Heart right ventricle (tissue), 16 donors: ENCODE measurements at regions not wholly inside any gene's neighbourhood (a gene's known extent, or its start where the extent isn't known, plus 50 kb on each side); places are given as distances from the start of the nearest gene placed in this dataset.

Experiments used
- ATAC-seq, 8 donors: fragments of 200-7000 bp; cut with Tn5 transposase; one replicate each; pipeline ENCODE4 v1.9.1; 2020; ENCODE audit warnings: mild to moderate bottlenecking in 8 of 8, moderate library complexity in 8 of 8, moderate number of reproducible peaks in 1 of 8
- DNase-seq, 2 donors: peaks; one replicate each; pipeline ENCODE4 v3.0.0-alpha.2; 2020
- H3K27ac ChIP-seq, 10 donors: fragments of 200-600 bp; sonication (generic) in 2 of 10; one replicate each; pipeline versions ENCODE4 v1.5.0 to v1.8.0; 2020 to 2022; ENCODE audit warnings: mild to moderate bottlenecking in 3 of 10
- H3K27me3 ChIP-seq, 7 donors: fragments of 200-600 bp; one replicate each; pipeline ENCODE4 v1.8.0; 2021 to 2022; ENCODE audit warnings: mild to moderate bottlenecking in 2 of 7
- H3K36me3 ChIP-seq, 9 donors: fragments of 200-600 bp; sonication (generic) in 1 of 9; one replicate each; pipeline versions ENCODE4 v1.5.0 to v1.8.0; 2020 to 2022; ENCODE audit warnings: mild to moderate bottlenecking in 2 of 9
- H3K4me1 ChIP-seq, 9 donors: fragments of 200-600 bp; sonication (generic) in 1 of 9; one replicate each; pipeline versions ENCODE4 v1.5.0 to v1.8.0; 2020 to 2022; ENCODE audit warnings: mild to moderate bottlenecking in 4 of 9
- H3K4me3 ChIP-seq, 10 donors: fragments of 200-600 bp; sonication (generic) in 2 of 10; one replicate each; pipeline versions ENCODE4 v1.5.0 to v1.8.0; 2020 to 2022; ENCODE audit warnings: mild to moderate bottlenecking in 7 of 10, moderate library complexity in 2 of 10
- H3K9me3 ChIP-seq, 11 donors: fragments of 200-600 bp in 10 of 11; sonication (generic) in 2 of 11; one replicate each; pipeline versions ENCODE4 v1.5.0 to v1.8.0; 2013 to 2022; ENCODE audit warnings: mild to moderate bottlenecking in 2 of 11, control low read depth in 1 of 11, moderate library complexity in 1 of 11
- WGBS, 2 donors: extraction: QIAGEN DNeasy Blood & Tissue Kit; methylation state at CpG; one replicate each; pipeline ENCODE4 v1.1.7; 2013; ENCODE audit warnings: inconsistent platforms in 1 of 2; 5-methylcytosine and 5-hydroxymethylcytosine counted together
- intact Hi-C, 10 donors: fragments of 100-400 bp; cut with DNase I; formaldehyde crosslinking; loops; one replicate each; pipeline versions ENCODE4 v1.11.1 to v1.14.2; 2022
- TF ChIP-seq, protein P1 (sequence below), 9 donors: fragments of 200-600 bp; sonication (generic) in 2 of 9; IDR thresholded peaks; one replicate each; pipeline versions ENCODE4 v1.5.0 to v1.8.0; 2021 to 2022; ENCODE audit warnings: antibody characterized with exemption in 9 of 9, mild to moderate bottlenecking in 5 of 9, moderate library complexity in 1 of 9
- donor health status: Arrhythmogenic right ventricular cardiomyopathy.
- donor health status: ischemic (EF 13 %, LVEDD 7.1; RV severe dilation, severe dysfunction).
- donor health status: healthy with polysubstance abuse.
- donor health status: DM: no; HTN: yes; CAD: no.
- donor health status: DM: no; HTN: no; CAD: no.
- donor health status: ischemic (EF 25% LVEDD 6.9; RV normal size, moderate dysfunction).
- donor health status: ischemic (EF 25% LVEDD 5.7; RV mildly dilated, moderate dysfunction).
- donor health status: healthy.
- donor health status: DM: yes; HTN: yes; CAD: no.
- donor health status: Ischemic cardiomyopathy.
- donor health status: ischemic (EF 35%, LVEDD 5.7; RV mildly dilated, moderate dysfunction).
- donor health status: nonischemic (EF 11% LVEDD 7.7; RV severe dilation, severe dysfunction).
- donor health status: DM: yes; HTN: yes; CAD: no.
- donor health status: PGD.
- donor health status: ischemic (EF 29% LVEDD 5.4; RV normal size, mild dysfunction).
- donor health status: nonischemic (EF 23%, LVEDD 6.1; RV moderate dilation, normal function).

GRCh38 chr17:79220201-79220712 lies 145.6 kb downstream of the ENGASE start:
- Histone ChIP-seq H3K27me3 (peaks cover 5 to 100% (median 98%) of the 10 kb centered on the region in 7 donors), H3K4me3 (no peak overlapping the region), H3K4me1 (peaks cover 0 to 12% (median 0%) of the 10 kb centered on the region in 9 donors), H3K36me3 (no peaks in the 10 kb centered on the region), H3K9me3 (no peaks in the 10 kb centered on the region), H3K27ac (no peak overlapping the region)
- WGBS, 2 donors, result 2 to 4% methylated on average over 23 of the region's 23 CpGs
- intact Hi-C loops, result no loop called here
- no peak for DNase-seq
- ATAC-seq, result peak in 1 of 8 donors; percentile 33
- TF ChIP-seq, protein P1, sequence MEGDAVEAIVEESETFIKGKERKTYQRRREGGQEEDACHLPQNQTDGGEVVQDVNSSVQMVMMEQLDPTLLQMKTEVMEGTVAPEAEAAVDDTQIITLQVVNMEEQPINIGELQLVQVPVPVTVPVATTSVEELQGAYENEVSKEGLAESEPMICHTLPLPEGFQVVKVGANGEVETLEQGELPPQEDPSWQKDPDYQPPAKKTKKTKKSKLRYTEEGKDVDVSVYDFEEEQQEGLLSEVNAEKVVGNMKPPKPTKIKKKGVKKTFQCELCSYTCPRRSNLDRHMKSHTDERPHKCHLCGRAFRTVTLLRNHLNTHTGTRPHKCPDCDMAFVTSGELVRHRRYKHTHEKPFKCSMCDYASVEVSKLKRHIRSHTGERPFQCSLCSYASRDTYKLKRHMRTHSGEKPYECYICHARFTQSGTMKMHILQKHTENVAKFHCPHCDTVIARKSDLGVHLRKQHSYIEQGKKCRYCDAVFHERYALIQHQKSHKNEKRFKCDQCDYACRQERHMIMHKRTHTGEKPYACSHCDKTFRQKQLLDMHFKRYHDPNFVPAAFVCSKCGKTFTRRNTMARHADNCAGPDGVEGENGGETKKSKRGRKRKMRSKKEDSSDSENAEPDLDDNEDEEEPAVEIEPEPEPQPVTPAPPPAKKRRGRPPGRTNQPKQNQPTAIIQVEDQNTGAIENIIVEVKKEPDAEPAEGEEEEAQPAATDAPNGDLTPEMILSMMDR (IDR thresholded peaks at IDR 0.05), result no peak

GRCh38 chr17:79219208-79219935 lies 144.7 kb downstream of the ENGASE start:
- peaks cover 0 to 12% (median 0%) of the 10 kb centered on the region in 9 donors for H3K4me1 ChIP-seq
- no peak overlapping the region for H3K4me3 ChIP-seq
- intact Hi-C loops, result no loop called here
- 53 to 55% methylated on average over 18 of the region's 18 CpGs for WGBS, 2 donors
- no peaks in the 10 kb centered on the region for H3K9me3 ChIP-seq
- H3K27ac ChIP-seq, result no peak overlapping the region
- TF ChIP-seq, protein P1 (IDR thresholded peaks at IDR 0.05), result no peak
- DNase-seq (no peak), ATAC-seq (peak in 1 of 8 donors; percentile 15)
- H3K27me3 ChIP-seq, result peaks cover 0 to 100% (median 98%) of the 10 kb centered on the region in 7 donors
- H3K36me3 ChIP-seq, result no peaks in the 10 kb centered on the region

- H3K36me3 ChIP-seq, result no peaks in the 10 kb centered on the region
- no peak overlapping the region for H3K27ac ChIP-seq
- 80 to 83% methylated on average over 10 of the region's 10 CpGs for WGBS, 2 donors
- ATAC-seq (no peak), DNase-seq (no peak)
- no peak overlapping the region for H3K4me3 ChIP-seq
- TF ChIP-seq, protein P1 (IDR thresholded peaks at IDR 0.05), result no peak
- peaks cover 0 to 100% (median 97%) of the 10 kb centered on the region in 7 donors for H3K27me3 ChIP-seq
- H3K4me1 ChIP-seq, result peaks cover 0 to 12% (median 0%) of the 10 kb centered on the region in 9 donors
- H3K9me3 ChIP-seq, result no peaks in the 10 kb centered on the region
- intact Hi-C loops, result no loop called here
Measured at GRCh38 chr17:79218825-79219200, 144.2 kb downstream of the ENGASE start.

GRCh38 chr17:79218175-79218824 lies 143.7 kb downstream of the ENGASE start:
- intact Hi-C loops, result no loop called here
- TF ChIP-seq, protein P1 (IDR thresholded peaks at IDR 0.05), result no peak
- WGBS, 2 donors, result 54 to 65% methylated on average over 19 of the region's 19 CpGs
- Histone ChIP-seq H3K4me3 (no peak overlapping the region), H3K27me3 (peaks cover 0 to 100% (median 97%) of the 10 kb centered on the region in 7 donors), H3K27ac (no peak overlapping the region), H3K36me3 (no peaks in the 10 kb centered on the region), H3K4me1 (peaks cover 0 to 12% (median 0%) of the 10 kb centered on the region in 9 donors), H3K9me3 (no peaks in the 10 kb centered on the region)
- ATAC-seq (no peak), DNase-seq (no peak)
